HG03432 (cell line): ENCODE measurements at regions not wholly inside any gene's neighbourhood (a gene's known extent, or its start where the extent isn't known, plus 50 kb on each side); places are given as distances from the start of the nearest gene placed in this dataset.
"Not testable (repeated sequence)": the region's sequence is repeated elsewhere in the genome, so short reads cannot be mapped to it uniquely, and the experiment has no call there.

Experiments
- ATAC-seq: cut with Tn5 transposase; IDR thresholded peaks from one replicate; pipeline ENCODE4 v1.9.1; 2021; ENCODE audit warnings: mild to moderate bottlenecking, moderate library complexity; ENCODE audit not compliant: unreplicated experiment

DNA sequence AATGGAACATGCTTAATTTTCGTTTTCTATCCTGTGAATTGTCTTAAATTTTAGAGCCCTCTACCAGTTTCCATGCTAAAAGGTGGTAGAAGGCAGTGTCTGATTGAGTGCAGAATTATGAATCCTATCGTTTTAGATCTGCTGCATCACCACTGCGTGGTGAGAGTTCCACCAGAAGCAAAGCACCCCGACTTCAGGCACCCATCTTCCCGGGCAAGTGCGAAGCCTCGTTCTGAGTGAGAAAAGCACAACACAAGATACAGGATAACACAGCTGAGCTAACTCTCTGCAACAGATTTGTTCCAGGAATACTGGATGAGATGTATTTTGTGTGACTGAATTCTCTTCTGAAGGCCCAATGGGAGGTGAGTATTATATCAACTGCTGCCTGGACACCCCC lies 471.5 kb downstream of the EIPR1 start:
- ATAC-seq, result no peak

DNA sequence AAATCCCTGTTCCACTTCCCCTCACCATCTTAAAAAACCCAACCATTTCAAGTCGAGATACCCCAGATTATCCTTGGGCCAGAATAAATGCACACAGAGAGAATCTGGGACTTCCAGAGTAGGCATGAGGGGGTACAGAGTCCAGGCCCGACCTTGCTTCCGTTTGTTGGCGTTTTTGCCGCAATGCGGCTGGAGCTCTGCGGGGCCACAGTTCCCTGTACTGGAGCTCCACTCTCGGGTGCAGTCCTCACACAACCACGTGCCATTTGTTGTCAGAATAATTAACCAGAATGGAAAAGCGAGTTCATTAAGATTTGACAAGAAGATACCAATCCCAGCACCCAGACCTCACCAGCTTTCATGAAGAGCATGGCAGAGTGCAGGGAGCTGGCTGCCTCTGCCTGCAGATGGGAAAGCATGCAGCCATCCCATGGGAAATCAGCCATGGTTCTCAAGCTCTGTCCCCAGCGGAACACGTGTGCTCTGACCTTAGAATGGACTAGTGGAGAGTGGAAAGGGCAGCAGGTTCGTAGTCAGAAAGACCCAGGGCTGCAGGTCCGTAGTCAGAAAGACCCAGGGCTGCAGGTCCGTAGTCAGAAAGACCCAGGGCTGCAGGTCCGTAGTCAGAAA lies 472.8 kb downstream of the EIPR1 start:
- no peak for ATAC-seq

DNA sequence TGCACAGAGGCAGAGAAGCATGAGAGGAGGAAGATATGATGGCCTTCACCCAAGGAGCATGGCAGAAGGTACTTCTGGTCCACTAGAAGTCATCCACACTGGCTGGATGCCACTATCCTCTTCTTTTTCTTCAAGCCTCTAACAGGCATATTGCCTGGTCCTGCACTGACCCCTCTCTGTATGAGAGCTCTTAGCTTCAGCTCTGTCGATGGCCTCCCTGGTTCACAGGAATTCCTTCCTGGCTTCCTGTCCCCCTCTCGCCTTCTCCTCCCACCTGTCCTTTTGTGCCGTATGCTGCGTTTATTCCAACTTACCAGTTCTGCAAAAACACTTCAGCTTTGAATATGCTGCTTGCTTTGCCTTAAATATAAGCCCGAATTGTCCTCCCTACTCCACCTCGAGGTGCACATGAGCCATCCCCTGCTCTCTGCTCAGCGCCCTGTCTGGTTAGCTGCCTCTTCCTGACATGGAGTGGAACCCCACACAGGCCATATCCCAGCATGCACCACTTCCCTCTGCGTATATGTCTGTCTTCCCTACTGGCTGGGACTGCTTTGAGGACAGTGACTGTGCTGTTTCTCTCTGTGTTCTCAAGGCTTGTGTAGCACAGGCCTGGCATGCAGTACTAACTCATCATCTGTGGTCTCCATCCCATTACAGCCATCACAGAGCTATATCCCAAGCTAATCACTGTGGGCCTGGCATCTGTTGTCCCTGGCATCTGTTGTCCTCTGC lies 474.9 kb downstream of the EIPR1 start:
- no peak for ATAC-seq

DNA sequence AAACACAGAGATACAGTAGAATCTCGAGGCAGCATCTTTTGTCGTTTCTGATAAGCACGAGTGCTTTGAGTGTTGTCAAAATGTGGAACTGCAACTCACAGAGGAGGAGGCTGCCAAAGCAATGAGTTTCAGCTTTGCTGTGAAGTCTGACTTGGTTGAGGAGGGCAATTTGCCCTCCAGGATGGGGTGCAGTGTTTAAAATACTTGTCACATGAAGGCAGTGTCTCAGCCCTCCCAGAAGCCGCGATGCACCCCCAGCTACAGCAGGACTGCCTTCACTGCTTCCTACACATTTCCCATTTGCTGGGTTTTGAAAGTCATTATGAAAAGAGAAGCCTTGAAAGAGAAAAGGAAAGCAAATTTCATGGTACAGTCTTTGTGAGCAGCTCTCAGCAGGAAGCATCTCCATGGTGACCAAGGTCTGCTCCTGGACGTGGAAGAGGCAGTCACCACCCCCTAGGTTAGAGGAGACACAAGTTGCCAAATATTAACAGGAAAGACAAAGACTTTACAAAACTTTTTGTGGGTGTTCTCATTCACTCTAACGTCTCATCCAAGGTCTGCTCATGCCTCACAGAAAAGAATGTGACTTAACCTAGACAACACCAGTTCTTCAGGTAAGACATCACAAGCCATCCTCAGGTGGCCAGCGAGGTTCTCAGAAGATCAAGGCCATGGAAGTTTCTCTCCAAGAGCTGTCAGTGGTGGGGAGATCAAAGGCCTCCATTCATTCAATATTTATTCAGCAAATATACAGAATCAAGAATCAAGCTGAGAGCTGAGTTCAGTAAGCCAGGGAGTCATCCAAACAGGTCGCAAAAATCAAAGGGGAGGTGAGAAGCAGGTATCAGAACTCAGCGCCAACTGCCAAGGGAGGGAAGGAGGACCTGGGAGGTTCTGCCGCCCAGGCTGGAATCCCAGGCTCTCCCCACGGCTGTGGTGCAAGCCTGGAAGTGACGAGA lies 476.0 kb downstream of the EIPR1 start:
- peak; percentile 89 for ATAC-seq

DNA sequence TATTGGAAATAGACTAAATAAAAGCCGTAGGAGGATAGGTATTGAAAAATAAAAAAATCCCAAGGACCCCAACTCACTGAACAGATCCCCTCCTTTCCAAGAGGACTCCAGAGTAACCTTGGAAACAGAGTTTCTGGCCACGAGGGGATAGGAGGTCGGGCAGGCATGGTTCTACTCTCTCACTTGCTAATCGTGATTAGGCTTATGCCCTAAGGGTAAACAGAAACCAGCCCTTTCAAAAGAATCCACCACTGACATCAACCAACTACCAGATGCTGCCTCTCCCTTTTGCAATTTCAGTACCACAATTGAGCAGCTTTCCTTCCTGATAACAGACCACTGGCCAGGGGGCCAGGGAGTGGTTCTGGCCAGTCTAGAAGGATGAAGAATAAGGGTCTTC lies 477.8 kb downstream of the EIPR1 start:
- no peak for ATAC-seq

DNA sequence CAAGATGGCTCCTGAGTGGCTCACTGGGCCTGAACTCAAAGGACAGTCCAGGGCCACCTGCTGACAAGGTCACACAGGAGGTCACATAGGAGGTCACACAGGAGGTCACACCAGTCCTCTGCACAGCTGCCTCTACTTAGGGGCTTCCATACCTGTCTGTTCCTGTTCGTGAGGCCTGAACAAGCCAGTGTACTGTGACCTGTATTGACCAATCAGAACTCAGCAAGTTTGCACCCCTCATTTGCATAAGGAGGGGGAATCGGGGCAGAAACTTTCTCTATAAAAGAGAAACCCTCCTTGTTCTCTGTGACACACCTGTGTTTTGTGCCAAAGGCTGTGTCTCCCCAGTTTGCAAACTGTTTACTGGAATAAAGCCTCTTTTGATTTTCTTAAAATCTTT lies 478.9 kb downstream of the EIPR1 start:
- ATAC-seq, result no peak

DNA sequence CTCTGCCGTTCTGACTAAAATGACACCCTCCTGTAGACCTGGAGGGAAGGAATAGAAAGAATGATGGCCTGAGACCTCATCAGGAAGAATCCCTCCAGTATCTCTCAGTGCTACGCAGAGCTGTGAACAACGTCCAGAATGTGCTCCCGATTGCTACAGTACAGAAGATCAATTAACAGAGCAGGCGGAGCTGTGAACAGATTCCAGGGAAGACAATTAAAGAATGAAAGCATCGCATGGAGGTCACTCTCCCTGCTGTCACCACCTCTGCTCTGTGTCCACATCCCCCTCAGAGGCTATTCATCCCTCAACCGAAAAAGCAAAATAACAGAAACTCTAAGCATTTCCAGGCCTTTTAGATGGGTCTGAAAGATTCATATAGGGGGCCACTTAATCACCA lies 481.0 kb downstream of the EIPR1 start:
- ATAC-seq, result no peak

DNA sequence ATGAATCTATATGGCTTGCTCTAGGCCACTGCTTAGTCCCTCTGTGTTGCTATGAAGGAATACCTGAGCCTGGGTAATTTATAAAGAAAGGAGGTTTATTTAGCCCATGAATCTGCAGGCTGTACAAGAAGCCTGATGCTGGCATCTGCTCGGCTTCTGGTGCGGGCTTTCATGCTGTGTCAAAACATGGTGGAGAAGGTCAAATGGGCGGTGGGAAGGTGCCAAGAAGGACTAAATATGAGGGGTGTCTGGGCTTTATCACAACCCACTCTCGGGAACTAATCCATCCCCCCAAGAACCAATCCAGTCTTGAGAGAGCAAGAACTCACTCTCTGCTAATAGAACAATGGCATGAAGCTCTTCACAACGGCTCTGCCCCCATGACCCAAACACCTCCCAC lies 481.6 kb downstream of the EIPR1 start:
- no peak for ATAC-seq

DNA sequence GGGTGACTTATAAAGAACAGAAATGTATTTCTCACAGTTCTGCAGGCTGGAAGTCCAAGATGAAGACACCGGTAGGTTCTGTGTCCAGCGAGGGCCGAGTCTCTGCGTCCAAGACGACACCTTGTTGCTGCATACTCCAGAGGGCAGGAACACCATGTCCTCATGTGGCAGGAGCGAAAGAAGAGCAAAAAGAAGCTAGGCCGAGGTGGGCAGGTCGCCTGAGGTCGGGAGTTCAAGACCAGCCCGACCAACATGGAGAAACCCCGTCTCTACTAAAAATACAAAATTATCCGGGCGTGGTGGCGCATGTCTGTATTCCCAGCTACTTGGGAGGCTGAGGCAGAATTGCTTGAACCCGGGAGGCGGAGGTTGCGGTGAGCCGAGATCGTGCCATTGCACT lies 483.6 kb downstream of the EIPR1 start:
- not testable (repeated sequence) for ATAC-seq

DNA sequence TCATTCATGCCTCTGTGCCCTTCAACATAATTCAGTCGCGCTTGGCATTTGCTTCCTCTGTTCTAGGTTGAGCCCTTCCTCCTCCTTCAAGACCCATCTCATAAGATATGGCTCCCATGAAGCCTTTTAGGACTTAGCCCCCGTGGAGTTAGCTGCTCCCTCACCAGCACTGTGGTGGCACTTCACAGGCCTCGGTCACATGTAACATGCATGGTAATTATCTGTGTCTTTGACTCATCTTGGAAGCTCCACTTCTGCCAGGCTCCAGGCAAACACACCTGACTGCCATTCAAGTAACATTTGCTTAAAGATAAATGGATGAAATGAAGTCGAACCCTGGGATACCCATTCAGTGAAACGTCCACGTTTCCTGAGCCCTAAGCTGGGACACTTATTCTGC lies 484.7 kb downstream of the EIPR1 start:
- no peak for ATAC-seq

DNA sequence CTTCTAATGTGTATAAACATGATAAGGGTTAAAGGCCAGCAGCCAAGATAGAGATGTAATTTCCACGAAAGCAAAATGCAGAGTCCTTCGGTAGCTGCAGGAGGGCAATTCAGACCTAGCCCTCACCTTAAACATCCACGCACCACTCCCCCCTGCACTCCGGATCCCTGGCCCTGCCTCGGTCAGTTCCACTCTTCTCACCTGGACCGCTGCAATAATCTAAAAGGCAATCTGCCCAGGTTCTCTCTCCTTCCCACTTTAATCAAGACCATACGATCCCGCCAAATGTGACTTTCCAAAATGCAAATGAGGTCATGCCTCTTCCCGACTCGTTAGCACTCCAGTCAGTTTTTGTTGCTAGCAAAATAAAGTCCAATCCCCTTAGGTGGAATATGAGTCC lies 485.2 kb downstream of the EIPR1 start:
- ATAC-seq, result no peak

DNA sequence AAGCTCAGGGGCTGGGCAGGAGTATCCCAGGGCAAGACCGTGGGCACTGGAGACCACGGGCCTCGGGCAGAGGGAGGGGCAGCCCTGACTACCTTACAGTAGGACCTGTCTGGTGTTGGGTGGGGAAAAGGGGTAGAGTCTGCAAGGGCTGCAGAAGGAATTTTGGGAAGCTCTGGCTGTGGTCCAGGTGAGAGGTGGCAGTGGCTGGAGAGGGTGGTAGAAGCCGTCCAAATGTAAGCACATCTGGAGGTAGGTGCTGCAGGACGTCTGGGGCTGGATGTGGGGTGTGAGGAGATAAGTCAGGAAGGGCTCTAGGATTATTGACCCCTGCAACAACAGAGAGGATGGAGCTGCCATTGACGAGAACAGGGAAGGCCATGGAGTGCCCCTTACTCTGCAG lies 486.7 kb downstream of the EIPR1 start:
- ATAC-seq, result no peak

DNA sequence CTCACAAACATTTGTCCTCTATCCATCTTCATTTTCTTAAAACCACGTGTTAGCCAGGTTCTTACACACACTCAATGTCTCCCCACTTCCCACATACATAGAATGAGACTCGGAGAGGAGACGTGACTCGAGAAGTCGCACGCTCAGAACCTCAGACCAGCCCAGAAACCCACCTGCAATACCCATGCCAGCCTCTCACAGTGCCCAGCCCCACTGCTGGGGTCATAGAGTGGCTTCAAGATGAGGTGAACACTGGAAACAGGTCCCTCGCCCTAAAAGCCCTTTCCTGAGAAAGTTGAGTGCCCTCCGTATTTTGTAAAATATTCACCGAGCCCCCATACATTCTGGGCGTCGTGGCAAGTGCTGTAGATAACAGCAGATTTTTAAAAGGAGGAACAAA lies 487.4 kb downstream of the EIPR1 start:
- no peak for ATAC-seq

DNA sequence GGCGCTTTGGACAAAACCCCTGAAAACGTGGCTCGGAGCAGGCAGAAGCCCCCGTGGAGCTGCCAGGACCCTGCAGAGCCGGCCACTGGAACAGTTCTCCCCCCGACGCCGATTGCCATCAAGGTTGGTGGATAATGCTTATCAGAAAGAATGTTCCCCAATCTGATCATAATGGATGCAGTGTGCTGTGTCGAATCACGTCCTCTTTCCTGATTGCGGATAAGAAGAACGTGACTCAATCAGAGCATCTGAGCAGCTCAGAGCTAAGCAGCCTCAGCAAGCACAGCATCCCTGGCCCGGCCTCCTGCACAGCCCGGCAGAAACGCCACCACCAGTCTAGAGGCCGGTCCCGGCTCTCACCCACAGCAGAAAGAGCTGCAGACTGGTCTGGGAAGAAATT lies 488.0 kb downstream of the EIPR1 start:
- no peak for ATAC-seq

DNA sequence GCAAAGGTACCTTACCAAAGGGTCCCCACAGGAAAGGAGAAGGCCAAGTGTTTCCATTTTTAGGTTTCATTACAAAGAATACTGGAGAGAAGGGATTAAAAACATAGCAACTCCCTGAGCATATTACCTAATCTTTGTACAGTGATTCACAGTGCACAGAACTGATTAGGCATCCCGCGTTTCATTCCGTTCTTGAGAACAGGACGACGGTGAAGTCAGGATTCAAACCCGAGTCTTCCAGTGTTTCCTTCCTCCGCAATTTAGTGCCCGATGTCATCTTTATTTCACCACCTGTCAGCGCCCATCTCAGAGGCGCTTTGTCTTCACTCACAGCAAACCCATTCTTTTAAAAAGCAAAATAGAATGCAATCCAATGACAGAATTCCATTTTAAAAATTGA lies 488.5 kb downstream of the EIPR1 start:
- no peak for ATAC-seq

DNA sequence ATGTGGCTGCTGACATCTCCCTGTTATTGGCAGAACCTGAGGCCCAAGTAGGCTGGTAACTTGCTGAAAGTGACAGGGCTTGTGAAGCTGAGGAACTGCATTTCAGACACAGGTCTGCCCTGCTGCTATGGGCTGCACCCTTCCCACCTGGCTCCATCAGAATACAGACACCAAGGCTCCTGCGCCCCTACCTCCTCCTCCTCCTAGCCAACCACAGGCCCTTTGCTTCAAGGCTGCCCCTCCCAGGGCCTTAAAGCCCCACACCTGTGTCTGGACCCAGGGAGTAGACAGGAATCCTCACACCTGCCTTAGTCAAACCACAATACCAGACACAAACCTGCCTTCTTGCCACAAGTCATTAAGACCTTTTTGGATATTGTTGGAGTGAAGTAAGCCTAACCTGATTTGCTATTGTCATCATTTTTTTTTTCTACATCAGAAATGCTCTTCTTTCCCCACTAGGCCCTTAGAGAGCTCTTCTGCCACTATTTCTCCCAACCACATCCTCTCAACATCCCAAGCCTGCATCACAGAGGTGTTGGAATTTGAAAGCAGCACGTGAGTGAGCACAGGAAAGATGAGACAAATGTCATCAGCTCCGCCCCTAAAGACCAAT lies 489.7 kb downstream of the EIPR1 start:
- ATAC-seq, result no peak

DNA sequence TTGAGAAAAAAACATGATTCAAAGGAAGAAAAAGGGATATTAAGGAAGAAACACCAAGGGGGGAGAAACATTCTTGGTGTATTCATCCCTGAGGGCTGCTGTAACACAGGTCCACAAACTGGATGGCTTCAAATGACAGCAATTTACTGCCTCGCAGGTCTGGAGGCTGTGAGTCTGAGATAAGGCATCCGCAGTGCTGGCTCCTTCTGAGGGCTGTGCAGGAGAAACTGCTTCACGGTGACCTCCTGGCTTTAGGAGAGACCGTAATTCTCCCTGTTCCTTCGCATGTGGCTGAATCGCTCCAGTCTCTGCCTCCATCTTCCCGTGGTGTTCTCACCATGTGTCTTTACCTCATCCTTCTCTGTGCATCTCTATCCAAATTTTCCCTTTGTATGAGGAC lies 490.7 kb downstream of the EIPR1 start:
- no peak for ATAC-seq

DNA sequence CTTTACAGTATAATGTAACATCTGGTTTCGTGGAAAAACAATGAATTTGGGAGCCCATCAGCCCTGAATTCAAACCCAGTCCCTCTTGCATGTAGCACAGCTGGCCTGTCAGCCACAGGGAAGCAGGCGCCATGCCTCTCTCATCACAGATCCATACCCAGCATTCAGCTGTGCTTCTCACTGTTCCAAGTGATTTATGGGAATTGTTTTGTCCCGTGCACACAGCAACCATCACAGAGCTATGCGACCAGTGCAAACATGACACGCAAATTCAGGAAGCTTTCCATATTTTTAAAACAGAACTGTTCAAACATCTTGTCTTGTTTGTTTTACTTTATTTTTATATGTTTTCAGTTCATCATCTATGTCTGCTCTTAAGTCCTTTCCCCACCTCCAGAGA lies 496.1 kb downstream of the EIPR1 start:
- no peak for ATAC-seq

DNA sequence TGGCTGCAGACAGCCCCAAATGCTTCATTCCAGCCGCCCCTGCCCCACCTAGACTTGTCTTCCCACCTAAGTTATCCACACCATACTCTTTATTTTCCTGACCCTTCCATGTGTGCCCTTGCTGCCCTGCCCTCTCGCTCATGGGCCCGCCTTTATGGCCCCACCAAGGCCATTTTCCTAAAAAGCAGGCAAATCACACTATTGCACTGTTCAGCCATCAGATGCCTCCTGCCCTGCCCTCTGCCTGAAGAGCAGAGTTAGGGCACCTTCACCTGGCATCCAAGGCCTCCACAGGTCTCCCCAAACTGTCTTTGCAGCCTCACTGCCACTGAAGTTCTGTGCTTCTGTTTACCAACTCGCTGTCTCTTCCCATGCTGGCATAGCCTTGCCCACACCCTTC lies 496.7 kb downstream of the EIPR1 start:
- ATAC-seq, result no peak

DNA sequence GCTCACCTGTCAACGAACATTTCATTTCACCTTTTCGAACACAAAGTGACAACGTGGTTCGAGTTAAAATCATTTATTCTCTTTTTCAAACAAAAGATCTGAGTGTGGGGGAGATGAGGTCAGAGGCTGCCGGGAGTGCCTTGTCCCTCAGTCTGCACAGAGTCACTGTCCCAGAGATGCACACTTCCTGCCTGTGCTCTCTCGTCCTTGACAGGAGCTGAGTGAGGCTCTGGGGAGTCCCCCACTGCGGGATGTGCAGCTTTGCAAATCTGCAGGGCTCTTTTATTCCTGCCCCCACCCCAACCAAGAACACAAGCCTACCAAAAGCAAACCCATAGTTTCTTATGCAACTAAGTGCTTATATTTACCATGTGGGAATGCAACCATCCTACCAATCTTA lies 497.8 kb downstream of the EIPR1 start:
- peak; percentile 100 for ATAC-seq

DNA sequence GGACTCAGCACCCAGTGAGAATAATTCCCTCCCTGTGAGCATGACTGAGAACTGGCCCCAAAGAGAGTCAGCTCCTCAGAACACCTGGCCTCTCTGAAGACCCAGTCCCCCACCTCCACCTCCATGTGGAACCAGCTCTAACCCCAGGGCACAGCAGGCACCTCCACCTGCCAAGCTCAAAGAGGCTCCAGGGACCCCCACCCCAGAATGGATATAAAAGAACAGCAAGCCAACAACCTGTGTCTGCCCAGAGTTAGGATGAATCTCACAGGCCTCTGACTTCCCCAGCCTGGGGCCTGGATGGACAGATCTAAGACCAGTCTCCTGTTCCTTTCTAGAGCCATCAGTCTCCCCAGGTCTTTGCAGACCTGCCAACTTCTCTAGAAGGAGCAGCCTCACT lies 498.5 kb downstream of the EIPR1 start:
- ATAC-seq, result no peak
